DMS53 (cell line): ENCODE measurements at regions not wholly inside any gene's neighbourhood (a gene's known extent, or its start where the extent isn't known, plus 50 kb on each side); places are given as distances from the start of the nearest gene placed in this dataset.
A peak's percentile ranks its signal among the peaks of the same experiment; 100 is the strongest.
"Not testable (repeated sequence)": the region's sequence is repeated elsewhere in the genome, so short reads cannot be mapped to it uniquely, and the experiment has no call there.

Source experiments
- DNase-seq: peaks from one replicate; lab custom pipeline; 2025; lab: John Stamatoyannopoulos, UW

DNA sequence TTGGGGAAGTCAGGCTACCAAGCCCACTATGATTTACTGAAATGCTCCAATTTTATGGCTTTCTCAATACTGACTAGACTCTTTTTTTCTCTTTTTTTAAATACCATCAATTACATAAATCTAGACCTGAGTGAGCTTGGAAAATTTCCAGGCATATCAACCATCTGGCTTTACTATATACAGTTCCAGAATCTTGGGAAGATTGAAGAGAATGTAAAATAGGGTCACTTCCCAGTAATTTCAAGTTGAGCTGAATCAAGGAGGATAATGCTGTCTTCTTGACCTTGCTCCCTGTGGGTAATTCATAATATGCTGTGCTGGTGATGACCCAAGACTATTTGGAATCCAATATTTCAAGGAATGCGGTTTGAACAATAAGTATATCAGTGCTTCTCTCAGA, 108.1 kb downstream of the MAP3K21 start:
- no peak for DNase-seq

DNA sequence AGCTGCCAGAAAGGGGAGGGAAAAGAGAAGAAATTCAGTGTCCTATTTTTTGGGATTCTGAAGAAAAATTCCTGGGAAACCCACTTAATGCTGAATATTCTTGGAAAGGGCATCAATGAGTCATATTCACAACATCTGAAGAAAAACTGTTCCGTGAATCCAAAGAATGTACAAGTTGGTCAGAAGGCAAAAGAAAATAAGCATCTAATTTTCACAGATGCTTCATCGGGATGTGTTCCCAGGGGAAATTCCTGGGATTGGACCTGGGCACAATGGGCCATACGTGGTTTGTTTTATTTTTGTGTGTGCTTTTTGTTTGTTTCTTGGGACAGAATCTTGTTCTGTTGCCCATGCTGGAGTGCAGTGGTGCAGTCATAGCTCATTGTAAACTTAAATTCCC, 112.2 kb downstream of the MAP3K21 start:
- no peak for DNase-seq

DNA sequence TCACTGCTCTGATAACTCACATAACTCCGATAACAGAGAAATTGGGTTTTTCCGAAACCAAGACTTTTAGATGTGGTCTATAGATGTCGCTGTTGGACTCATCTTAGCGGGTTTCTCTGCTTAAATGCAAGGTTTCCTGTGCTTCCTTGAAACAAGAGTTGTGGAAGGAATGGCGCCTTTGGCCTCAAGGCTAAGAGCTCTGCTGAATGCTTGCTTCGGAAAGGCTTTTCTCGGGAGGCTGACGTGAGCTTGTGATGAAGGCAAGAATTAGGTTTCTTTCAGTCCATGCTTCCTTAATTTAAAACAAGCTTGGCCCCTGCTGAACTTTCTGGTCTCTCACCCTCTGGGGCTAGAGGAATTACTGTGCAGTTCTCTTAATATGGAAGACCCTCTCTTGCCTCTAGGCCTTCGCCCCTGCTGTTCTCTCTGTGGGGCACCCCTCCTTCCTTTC, 113.5 kb downstream of the MAP3K21 start:
- peak; percentile 85 for DNase-seq

DNA sequence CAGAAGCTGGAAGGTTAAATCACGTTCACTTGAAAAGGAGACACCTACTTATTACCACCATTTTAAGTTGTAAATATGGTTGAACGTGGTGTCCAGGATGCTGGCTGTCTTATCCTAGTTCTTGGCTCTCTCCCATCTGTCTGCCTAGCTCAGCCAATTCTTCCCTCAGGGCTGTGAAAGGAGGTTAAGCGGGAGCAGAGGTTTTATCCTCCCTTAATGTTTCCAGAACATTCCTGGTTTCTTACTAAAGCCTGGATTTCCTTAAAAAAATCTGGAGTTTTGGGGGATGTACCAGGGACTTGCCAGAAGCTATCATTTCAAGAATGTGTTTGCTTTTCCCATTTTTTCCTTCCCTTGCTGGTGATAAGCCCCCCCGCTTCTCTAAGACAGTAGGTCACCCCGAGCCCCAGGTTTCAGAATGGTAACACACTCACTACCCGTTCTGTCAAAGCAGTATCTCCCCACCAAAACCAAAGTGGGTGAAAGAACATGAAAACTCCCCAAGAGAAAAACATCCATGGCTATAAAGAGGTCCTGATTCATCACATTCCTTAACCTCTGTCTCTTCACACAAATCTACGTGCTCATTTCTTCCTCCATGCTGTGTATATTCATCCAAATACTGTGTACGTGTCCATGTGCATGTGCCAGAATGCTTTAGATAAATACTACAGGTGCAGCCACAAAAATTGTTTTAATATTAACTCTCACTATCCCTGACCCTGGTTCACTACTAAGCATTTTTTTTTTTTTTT, 114.7 kb downstream of the MAP3K21 start:
- DNase-seq = no peak

DNA sequence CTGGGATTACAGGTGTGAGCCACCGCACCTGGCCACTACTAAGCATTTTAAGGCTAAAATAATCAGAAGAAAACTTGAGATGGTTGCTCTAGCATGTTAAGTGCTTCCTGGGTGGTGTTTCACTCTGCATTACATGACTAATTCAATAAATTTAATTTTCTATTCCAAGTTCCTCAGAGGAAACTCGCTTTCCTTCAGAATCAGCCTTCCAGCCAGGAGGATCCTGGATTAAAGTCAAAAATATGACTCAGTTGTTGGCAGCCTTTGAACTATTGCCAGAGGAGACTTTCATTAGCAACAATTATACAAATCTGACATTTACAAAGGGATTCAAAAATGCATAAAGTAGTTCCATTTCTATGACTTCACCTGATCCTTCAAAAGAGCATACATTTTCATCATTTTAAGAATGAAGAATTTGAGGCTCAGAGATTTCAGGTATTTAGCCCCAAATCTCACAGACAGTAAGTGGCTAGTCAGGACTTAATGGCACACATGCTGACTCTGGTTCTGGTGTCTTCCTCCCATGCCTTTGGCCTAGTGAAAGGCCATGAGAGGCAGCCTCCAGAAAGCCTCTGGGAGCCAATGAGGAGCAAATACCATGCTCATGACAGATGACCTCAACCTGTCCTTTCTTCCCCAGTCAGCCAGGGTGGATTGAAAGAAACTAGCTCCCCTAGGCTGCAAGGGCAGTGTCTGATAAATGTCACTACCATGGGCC, 115.7 kb downstream of the MAP3K21 start:
- no peak for DNase-seq

DNA sequence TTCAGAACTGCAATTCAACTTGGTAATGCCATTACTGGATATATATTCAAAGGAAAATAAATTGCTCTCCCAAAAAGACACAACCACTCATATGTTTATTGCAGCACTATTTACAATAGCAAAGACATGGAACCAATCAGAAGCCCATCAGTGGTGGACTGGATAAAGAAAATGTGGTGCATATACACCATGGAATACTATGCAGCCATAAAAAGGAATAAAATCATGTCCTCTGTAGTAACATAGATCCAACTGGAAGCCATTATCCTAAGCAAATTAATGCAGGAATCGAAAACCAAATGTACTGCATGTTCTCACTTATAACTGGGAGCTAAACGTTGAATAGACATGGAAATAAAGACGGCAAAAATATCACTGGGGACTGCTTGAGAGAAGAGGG, 117.0 kb downstream of the MAP3K21 start:
- no peak for DNase-seq

DNA sequence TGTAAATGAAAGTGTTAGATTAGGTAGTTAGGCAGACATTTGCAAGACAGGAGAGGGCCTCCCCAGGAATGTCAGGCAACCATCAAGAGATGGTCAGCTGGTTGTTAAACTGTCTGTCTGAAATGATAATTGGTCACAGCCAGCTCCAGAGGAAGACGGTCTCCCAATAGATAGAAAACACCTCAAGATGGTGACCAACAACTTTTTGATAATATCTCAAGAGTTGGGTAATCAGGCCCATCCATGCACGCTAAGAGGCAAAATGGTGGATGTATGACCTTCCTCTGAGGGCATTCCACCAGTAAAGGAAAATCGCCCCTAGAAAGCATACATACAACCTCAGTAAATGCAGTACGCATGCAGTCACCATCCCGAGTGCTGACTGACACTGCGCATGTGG, 118.2 kb downstream of the MAP3K21 start:
- no peak for DNase-seq

DNA sequence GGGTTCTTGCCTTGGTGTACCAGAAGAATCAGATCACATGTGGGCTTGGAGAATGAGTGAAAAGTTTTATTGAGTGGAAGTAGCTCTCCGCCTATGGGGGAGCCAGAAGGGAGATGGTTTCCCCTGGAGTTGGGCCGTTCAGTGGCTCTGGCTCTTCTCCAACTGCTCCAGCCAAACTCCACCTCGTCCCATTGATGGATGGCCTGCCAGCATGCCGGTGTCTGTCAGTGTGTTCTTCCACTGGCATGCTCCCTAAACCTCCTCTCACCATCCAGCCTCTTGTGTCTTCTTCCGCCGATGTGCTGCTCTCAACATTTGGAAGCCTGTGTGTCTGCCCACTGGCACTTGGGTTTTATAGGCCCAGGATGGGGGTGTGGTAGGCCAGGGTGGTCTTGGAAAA, 119.4 kb downstream of the MAP3K21 start:
- no peak for DNase-seq

DNA sequence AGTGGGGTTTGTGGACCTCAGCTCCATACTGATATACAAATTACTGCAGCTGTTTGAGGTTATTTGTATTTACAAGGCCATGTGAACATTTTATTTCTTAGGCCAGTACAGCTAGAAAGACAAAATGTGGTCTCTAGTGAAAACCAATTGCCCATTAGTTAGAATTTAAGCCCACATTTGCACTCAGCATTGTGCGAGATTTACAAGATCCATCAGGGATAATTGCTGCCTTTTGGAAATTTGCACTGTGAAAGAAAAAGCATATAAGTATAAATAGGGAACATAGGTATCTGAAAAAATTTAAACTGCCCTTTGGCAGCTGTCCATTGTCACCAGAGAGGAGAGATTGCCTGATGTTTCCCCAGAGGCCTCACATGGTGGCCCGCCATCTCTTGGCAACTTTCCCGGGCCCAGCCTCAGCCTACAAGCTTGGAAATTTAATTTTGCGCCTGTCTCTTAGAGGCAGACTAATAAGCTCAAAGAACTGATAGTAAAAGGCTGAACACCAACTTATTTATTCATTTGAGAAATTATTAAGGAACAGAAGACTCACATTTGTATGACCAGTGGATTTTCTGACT, 120.7 kb downstream of the MAP3K21 start:
- no peak for DNase-seq

DNA sequence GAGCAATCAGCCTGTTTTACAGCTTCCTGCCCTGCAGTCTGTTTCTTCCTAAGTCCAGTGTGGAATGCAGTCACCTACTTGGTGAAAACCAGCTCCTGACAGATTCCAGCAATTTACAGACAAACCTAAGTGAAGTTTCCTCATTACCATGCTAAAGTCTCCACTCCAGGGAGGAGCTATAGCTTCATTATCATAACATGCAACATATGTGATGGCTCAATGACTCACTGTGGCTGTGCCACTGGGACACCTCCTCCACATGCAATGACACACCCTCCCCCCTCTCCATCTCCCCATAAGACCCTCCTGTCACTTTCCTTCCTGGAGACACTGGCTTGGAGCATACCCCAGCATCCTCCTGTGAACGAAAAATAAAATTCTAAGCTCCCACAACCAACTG, 125.2 kb downstream of the MAP3K21 start:
- no peak for DNase-seq

DNA sequence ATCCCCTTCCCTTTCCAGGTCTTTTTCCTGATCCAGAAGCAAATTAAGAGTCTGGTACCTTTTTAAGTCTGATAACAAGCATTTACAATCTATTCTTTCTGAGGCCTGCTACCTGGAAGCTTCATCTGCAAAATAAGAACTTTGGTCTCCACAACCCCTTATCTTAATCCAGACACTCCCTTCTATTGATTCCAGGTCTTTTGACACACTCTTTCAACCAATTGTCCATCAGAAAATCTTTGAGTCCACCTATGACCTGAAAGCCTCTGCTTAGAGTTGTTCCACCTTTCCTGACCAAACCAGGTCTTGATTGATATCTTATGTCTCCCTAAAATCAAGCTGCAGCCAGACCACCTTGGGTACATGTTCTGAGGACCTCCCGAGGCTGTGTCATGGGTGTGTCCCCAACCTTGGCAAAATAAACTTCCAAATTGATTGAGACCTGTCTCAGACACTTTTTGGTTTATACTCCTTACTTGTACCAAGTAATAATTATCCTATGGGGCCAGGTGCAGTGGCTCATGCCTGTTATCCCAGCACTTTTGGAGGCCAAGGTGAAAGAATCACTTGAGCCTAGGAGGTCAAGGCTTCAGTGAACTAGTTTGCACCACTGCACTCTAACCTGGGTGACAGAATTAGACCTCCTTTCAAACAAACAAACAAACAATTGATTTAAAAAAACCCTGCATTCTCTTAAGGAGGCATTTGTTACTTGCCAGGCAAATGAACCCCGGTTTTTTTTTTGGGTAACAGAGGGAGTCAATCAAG, 126.1 kb downstream of the MAP3K21 start:
- no peak for DNase-seq

DNA sequence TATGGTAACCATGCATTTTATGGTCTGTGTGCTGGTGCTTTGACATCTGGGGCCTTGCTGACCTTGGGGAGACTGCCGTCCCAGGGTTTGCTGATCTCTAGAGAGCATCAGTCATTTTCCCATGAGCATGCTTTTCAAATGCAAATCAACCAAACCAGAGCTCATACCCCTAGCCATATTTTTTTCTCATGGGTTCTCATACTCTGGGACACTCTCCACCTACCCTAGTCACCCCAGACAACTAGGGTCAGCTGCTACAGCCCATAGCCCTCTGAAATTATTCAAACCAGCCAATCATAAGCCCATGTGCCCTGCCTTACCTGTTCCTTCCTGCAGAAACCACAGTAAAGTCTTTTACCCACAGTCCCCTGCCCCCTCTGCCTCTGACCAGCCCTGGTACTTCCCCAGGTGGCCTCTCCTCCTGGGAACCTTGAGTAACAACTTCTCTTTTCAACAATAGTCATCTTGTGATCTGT, 132.0 kb downstream of the MAP3K21 start:
- DNase-seq = no peak

DNA sequence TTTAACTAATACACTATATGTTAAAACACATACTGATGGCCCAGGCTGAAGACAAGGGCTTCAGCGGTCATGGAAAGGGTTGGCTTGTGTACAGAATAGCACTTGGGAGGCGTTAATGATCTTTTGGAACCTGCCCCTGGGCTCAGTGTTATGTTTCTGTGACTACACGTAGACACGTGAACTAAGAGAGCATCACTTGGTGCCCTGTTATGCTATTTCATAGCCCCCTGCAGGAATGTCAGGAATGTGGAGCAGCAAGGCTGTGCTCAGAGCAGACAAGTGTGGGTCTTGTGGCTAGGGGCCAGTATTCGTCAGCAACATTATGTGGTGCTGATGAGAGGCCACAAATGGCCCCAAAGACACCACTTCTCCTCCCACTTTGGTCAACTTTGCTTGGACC, 132.4 kb downstream of the MAP3K21 start:
- DNase-seq = no peak

DNA sequence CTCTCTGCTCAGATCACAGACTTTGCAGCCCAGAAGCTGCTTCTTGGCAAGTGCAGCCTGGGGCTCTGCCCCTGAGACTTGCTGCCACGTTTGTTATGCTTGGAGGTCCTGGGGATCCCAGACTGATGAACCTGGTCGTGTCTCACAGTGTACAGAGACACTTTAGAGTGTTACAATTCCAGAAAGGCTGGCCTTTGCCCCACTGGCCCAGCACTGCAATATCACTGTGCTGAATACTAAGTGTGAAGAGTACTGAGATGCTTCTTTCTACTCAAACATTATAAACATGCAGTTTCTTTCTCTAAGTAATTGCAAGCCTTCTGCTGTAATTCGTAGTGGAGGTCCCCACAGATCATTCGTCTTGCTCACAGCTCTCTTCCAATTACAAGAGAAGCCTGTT, 133.2 kb downstream of the MAP3K21 start:
- no peak for DNase-seq

DNA sequence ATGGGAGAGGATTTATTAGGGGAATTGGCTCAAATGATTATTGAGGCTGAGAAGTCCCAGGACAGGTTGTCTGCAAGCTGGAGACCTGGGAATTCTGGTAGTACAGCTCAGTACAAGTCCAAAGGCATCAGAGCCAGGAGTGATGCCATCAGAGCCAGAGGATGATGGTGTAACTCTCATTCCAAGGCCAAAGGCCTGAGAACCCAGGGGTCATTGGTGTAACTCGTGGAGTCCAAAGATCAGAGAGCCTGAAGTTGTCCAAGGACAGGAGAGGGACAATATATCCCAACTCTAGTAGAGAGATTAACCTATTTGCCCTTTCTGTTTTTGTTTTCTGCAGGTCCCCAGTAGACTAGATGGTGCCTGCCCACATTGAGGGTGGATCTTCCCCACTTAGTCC, 134.3 kb downstream of the MAP3K21 start:
- no peak for DNase-seq

DNA sequence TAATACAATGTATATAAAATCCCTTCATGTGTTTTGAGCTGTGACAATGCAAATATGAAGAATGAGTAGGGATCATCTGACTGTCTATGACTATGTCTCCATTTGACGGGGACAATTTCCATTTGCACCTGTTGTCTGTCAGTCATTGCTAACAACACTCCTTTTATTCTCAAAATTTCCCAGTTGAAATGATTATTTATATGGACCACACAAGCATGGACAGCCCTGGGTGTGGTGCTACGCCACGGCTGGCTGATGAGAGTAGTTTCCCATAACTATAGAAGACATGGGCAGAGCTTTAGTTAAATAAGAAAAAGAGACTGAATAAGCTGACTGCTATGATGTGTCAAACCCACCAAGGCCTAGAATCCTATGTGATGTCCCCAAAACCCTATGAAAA, 135.8 kb downstream of the MAP3K21 start:
- DNase-seq = peak; percentile 30

DNA sequence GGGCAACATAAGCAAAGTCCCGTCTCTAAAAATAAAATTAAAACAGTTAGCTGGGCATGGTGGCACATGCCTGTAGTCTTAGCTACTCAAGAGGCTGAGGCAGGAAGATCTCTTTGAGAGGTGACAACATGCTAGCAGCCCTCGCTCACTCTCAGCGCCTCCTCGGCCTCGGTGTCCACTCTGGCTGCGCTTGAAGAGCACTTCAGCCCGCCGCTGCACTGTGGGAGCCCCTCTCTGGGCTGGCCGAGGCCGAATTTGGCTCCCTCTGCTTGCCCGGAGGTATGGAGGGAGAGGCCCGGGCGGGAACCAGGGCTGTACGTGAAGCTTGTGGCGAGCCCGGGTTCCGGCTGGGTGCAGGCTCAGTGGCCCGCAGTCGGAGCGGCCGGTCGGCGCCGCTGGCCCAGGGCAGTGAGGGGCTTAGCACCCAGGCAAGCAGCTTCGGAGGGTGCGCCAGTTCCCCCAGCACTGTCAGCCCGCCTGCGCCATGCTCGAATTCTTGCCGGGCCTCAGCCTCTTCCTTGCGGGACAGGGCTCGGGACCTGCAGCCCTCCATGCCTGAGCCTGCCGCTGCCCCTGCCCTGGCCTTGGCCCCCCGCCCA, 138.3 kb downstream of the MAP3K21 start:
- DNase-seq = no peak

DNA sequence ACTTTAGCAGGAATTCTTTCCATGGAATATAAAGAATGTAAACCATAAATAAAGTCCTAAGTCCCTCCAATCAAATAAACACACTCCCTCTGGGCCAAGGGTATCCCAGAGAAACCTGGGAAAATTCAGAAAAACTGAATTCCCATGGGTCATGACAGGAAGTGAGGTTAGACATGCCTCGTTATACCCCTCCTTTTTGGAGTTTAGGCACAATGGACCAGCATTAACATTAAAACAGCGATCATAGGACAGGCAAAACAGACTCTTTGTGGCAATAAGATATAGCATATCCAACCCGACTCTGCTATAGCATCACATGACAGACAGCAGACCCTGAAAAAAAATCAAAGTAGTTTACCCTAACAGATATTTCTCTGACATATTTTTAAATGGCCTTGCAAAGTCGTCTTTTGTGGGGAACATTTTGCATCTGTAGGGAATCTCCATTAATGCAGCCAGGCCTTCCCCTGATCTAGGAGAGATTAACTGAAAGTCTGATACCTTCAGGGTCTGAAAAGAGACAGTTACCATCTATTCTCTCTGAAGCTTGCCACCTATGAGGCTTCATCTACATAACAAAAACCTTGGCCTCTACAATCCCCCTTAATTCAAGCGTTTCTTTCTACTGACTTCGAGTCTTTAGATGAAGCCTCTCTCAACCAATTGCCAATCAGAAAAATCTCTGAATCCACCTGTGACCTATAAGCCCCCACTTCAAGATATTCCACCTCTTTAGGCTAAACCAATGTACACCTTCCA, 143.0 kb upstream of the KCNK1 start:
- DNase-seq = no peak

DNA sequence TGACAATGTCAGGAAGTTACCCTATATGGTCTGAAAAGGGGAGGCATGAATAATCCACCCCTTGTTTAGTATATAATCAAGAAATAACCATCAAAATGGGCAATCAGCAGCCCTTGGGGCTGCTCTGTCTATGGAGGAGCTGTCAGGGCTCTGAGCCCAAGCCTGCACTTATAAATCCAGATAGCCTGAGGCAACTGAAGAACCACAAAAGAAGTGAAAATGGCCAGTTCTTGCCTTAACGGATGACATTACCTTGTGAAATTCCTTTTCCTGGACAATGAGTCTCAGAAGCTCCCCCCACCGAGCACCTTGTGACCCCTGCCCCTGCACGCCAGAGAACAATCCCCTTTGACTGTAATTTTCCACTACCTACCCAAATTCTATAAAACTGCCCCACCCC, 142.1 kb upstream of the KCNK1 start:
- DNase-seq = not testable (repeated sequence)

DNA sequence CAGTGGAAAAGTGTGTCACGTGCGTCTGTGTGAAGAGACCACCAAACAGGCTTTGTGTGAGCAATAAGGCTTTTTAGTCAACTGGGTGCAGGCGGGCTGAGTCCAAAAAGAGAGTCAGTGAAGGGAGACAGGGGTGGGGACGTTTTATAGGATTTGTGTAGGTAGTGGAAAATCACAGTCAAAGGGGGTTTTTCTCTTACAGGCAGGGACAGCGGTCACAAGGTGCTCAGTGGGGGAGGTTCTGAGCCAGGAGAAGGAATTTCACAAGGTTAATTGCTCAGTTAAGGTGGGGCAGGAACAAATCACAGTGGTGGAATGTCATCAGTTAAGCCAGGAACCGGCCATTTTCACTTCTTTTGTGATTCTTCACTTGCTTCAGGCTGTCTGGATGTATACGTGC, 141.1 kb upstream of the KCNK1 start:
- DNase-seq = not testable (repeated sequence)

DNA sequence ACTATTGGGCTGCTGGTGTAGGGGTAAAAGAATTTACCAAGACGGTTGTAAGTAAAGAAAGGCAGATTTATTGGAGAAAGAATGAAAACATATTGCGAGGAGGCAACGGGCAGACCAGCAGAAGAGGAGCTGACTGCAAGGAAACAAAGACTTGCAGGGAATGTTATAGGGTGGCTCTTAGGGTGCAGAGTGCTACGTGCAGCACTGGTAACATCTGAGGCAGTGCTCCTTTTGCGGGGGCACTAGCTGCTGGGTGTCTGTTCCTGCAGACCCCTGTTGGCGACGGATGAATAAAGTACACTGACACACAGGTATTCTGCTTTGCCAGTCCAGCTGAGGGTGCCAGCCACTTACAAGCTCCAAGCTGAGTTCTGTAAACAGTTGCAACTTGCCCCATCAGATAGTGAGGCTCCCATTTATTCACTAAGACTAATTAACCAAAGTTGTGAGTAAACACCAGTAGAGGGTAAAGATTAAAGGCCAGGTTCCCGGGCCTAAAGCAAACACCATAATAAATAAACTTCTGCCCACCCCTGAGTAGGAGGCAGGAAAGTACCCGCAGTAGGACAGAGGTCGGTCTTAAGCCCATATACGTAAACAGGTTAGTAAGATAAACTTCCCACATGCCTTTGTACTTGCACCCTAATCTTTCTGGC, 140.2 kb upstream of the KCNK1 start:
- DNase-seq = no peak
